ENCODE measurements at regions not wholly inside any gene's neighbourhood (a gene's known extent, or its start where the extent isn't known, plus 50 kb on each side); places are given as distances from the start of the nearest gene placed in this dataset.
"Not testable (repeated sequence)": the region's sequence is repeated elsewhere in the genome, so short reads cannot be mapped to it uniquely, and the experiment has no call there.

GRCh38 chr5:77869116-77869798 is 93.1 kb upstream of the TBCA start:
- DNase-seq (ENCODE audit: low spot score): no peak

GRCh38 chr5:77867914-77868313 is 91.8 kb upstream of the TBCA start:
- DNase-seq (ENCODE audit: low spot score): no peak

- no peak for DNase-seq (ENCODE audit: low spot score)
Measured at GRCh38 chr5:77867194-77867691, 91.1 kb upstream of the TBCA start.

- no peak for DNase-seq (ENCODE audit: low spot score)
Measured at GRCh38 chr5:77866198-77866597, 90.1 kb upstream of the TBCA start.

GRCh38 chr5:77864997-77865396 is 88.9 kb upstream of the TBCA start:
- no peak for DNase-seq (ENCODE audit: low spot score)

GRCh38 chr5:77863181-77863580 is 87.0 kb upstream of the TBCA start:
- DNase-seq (ENCODE audit: low spot score): no peak

GRCh38 chr5:77861576-77861975 is 85.4 kb upstream of the TBCA start:
- DNase-seq (ENCODE audit: low spot score): no peak

- DNase-seq (ENCODE audit: low spot score): no peak
Measured at GRCh38 chr5:77859306-77859705, 83.2 kb upstream of the TBCA start.

GRCh38 chr5:77858678-77859077 is 82.5 kb upstream of the TBCA start:
- DNase-seq (ENCODE audit: low spot score): not testable (repeated sequence)

- no peak for DNase-seq (ENCODE audit: low spot score)
Measured at GRCh38 chr5:77855369-77855768, 79.2 kb upstream of the TBCA start.

- DNase-seq (ENCODE audit: low spot score): no peak
Measured at GRCh38 chr5:77853353-77853907, 77.3 kb upstream of the TBCA start.

- peak; percentile 6 for DNase-seq (ENCODE audit: low spot score)
Measured at GRCh38 chr5:77852514-77853352, 76.6 kb upstream of the TBCA start.

- no peak for DNase-seq (ENCODE audit: low spot score)
Measured at GRCh38 chr5:77852068-77852513, 76.0 kb upstream of the TBCA start.

- DNase-seq (ENCODE audit: low spot score): no peak
Measured at GRCh38 chr5:77851176-77852067, 75.3 kb upstream of the TBCA start.

- no peak for DNase-seq (ENCODE audit: low spot score)
Measured at GRCh38 chr5:77850536-77851175, 74.5 kb upstream of the TBCA start.

GRCh38 chr5:77849308-77849900 is 73.3 kb upstream of the TBCA start:
- DNase-seq (ENCODE audit: low spot score): no peak

GRCh38 chr5:77847814-77848290 is 71.7 kb upstream of the TBCA start:
- no peak for DNase-seq (ENCODE audit: low spot score)

- DNase-seq (ENCODE audit: low spot score): no peak
Measured at GRCh38 chr5:77847129-77847460, 71.0 kb upstream of the TBCA start.

- no peak for DNase-seq (ENCODE audit: low spot score)
Measured at GRCh38 chr5:77846422-77847128, 70.4 kb upstream of the TBCA start.

GRCh38 chr5:77845324-77845646 is 69.1 kb upstream of the TBCA start:
- DNase-seq (ENCODE audit: low spot score): no peak

Measured in CD4-positive, alpha-beta T cell treated with Interleukin-2 at 100 ng/mL for 4 hours (primary cell).